Panc1 (cell line): ENCODE measurements at regions not wholly inside any gene's neighbourhood (a gene's known extent, or its start where the extent isn't known, plus 50 kb on each side); places are given as distances from the start of the nearest gene placed in this dataset.

Source experiments
- POLR2AphosphoS5 ChIP-seq: IDR thresholded peaks from 2 replicates; pipeline ENCODE4 v1.6.1; 2012; ENCODE audit warnings: mild to moderate bottlenecking, low read depth, low read length, moderate library complexity
- SIN3A ChIP-seq: IDR thresholded peaks from 2 replicates; pipeline ENCODE4 v1.6.1; 2012; ENCODE audit warnings: low read depth, mild to moderate bottlenecking, low read length, moderate library complexity, borderline replicate concordance; ENCODE audit not compliant: insufficient read depth
- TF ChIP-seq, protein P1 (sequence below): fragments of 450-650 bp; IDR thresholded peaks from 2 replicates; pipeline ENCODE4 v1.5.1; 2017; ENCODE audit warnings: mild to moderate bottlenecking
- TF ChIP-seq, protein P2 (sequence below), 2 experiments: IDR thresholded peaks; 2 replicates each; pipeline ENCODE4 v1.6.1; 2011 to 2012; ENCODE audit warnings: low read depth in 2 of 2, control low read depth in 1 of 2, low read length in 1 of 2, mild to moderate bottlenecking in 1 of 2, moderate library complexity in 1 of 2; ENCODE audit not compliant: insufficient read depth in 1 of 2

DNA sequence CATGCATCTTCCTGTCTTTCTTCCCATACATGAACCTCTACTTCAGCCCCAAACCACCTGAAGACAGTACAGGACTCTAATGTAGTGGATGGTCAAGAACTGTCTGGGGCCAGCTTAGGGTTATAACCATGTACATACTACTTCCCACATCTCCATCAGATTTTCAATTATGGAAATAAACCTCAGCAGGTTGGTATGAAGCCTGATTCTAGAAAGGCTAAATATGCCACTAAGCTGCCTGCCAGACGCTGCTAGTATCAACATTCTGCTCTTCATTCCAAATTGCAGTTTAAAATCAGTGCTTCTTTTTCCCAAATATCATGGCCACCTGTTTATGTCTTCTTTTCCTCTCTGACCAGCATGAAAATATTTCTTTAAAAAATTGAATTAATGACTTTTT lies 99.2 kb upstream of the ID4 start:
- TF ChIP-seq, protein P1, sequence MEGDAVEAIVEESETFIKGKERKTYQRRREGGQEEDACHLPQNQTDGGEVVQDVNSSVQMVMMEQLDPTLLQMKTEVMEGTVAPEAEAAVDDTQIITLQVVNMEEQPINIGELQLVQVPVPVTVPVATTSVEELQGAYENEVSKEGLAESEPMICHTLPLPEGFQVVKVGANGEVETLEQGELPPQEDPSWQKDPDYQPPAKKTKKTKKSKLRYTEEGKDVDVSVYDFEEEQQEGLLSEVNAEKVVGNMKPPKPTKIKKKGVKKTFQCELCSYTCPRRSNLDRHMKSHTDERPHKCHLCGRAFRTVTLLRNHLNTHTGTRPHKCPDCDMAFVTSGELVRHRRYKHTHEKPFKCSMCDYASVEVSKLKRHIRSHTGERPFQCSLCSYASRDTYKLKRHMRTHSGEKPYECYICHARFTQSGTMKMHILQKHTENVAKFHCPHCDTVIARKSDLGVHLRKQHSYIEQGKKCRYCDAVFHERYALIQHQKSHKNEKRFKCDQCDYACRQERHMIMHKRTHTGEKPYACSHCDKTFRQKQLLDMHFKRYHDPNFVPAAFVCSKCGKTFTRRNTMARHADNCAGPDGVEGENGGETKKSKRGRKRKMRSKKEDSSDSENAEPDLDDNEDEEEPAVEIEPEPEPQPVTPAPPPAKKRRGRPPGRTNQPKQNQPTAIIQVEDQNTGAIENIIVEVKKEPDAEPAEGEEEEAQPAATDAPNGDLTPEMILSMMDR, result no peak
- TF ChIP-seq POLR2AphosphoS5 (no peak), SIN3A (no peak)
- TF ChIP-seq, protein P2, sequence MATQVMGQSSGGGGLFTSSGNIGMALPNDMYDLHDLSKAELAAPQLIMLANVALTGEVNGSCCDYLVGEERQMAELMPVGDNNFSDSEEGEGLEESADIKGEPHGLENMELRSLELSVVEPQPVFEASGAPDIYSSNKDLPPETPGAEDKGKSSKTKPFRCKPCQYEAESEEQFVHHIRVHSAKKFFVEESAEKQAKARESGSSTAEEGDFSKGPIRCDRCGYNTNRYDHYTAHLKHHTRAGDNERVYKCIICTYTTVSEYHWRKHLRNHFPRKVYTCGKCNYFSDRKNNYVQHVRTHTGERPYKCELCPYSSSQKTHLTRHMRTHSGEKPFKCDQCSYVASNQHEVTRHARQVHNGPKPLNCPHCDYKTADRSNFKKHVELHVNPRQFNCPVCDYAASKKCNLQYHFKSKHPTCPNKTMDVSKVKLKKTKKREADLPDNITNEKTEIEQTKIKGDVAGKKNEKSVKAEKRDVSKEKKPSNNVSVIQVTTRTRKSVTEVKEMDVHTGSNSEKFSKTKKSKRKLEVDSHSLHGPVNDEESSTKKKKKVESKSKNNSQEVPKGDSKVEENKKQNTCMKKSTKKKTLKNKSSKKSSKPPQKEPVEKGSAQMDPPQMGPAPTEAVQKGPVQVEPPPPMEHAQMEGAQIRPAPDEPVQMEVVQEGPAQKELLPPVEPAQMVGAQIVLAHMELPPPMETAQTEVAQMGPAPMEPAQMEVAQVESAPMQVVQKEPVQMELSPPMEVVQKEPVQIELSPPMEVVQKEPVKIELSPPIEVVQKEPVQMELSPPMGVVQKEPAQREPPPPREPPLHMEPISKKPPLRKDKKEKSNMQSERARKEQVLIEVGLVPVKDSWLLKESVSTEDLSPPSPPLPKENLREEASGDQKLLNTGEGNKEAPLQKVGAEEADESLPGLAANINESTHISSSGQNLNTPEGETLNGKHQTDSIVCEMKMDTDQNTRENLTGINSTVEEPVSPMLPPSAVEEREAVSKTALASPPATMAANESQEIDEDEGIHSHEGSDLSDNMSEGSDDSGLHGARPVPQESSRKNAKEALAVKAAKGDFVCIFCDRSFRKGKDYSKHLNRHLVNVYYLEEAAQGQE (IDR thresholded peaks at IDR 0.05; ENCODE audit: insufficient read depth in 1 of 2, low read depth in 2 of 2, low read length in 1 of 2), result no peak
